Lower leg skin (tissue), 3 donors: ENCODE measurements at regions not wholly inside any gene's neighbourhood (a gene's known extent, or its start where the extent isn't known, plus 50 kb on each side); places are given as distances from the start of the nearest gene placed in this dataset.
"Not testable (repeated sequence)": the region's sequence is repeated elsewhere in the genome, so short reads cannot be mapped to it uniquely, and the experiment has no call there.

Experiments
- CTCF ChIP-seq, 3 donors: fragments of 450-650 bp; IDR thresholded peaks; one replicate each; pipeline ENCODE4 v1.5.1; 2016; ENCODE audit warnings: antibody characterized with exemption in 3 of 3, mild to moderate bottlenecking in 3 of 3, moderate library complexity in 2 of 3
- POLR2A ChIP-seq, 2 donors: fragments of 450-650 bp; IDR thresholded peaks; one replicate each; pipeline ENCODE4 v1.6.1; 2016 to 2017; ENCODE audit warnings: antibody characterized with exemption in 2 of 2, mild to moderate bottlenecking in 1 of 2, moderate library complexity in 1 of 2

- TF ChIP-seq CTCF, POLR2A (IDR thresholded peaks at IDR 0.05): not testable (repeated sequence)
Measured at GRCh38 chr2:78172157-78172556, 650.0 kb upstream of the LRRTM4 start.
